ENCODE measurements at regions not wholly inside any gene's neighbourhood (a gene's known extent, or its start where the extent isn't known, plus 50 kb on each side); places are given as distances from the start of the nearest gene placed in this dataset.

GRCh38 chr4:14465507-14465906 lies 536.8 kb upstream of the CPEB2 start:
- Histone ChIP-seq H3K4me1 (ENCODE audit: control insufficient read depth, low read length) (no peaks in the 10 kb centered on the region), H3F3A (ENCODE audit: control insufficient read depth, insufficient read depth) (no peaks in the 10 kb centered on the region), H3K4me2 (ENCODE audit: low read length) (no peak overlapping the region), H3K9me3 (ENCODE audit: control insufficient read depth, insufficient read depth, low read length) (no peaks in the 10 kb centered on the region), H3K36me3 (ENCODE audit: control insufficient read depth, low read length) (no peaks in the 10 kb centered on the region), H3K9me2 (replicated peaks; ENCODE audit: control insufficient read depth, low read length) (no peaks in the 10 kb centered on the region), H3K27ac (ENCODE audit: low read depth, low read length) (no peak overlapping the region), H3K27me3 (ENCODE audit: control insufficient read depth, low read length) (no peaks in the 10 kb centered on the region), H3K79me2 (ENCODE audit: control insufficient read depth, low read length) (no peaks in the 10 kb centered on the region), H4K20me1 (ENCODE audit: control insufficient read depth, insufficient read depth, low read depth, low read length) (no peaks in the 10 kb centered on the region), H3K4me3 (ENCODE audit: low read length) (no peak overlapping the region)
- TF ChIP-seq EZH2phosphoT487 (IDR thresholded peaks at IDR 0.05; ENCODE audit: borderline replicate concordance, low read length) (no peak), CTCF (IDR thresholded peaks at IDR 0.05; ENCODE audit: low read depth, low read length, poor library complexity, severe bottlenecking) (no peak)

DNA sequence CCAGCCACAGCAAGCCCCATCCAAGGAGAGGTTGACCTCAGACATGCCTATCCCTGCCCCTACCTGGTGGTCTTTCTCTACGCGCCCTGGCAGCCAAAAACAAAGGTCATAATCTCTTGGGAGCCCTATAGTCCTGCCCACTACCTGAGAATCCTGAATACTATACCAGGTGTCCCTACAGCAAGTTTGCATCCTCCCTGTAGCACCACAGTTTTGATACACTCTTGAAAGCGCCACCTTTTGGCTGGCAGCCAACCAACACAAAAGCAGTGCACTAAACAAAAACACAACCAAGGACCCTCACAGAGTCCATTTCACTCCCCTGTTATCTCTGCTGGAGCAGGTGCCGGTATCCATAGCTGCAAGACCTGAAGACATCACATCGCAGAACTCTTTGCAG lies 523.8 kb upstream of the CPEB2 start:
- no peak overlapping the region for H3K4me2 ChIP-seq (ENCODE audit: low read length)
- TF ChIP-seq CTCF (IDR thresholded peaks at IDR 0.05; ENCODE audit: low read depth, low read length, poor library complexity, severe bottlenecking) = no peak
- no peak for TF ChIP-seq EZH2phosphoT487 (IDR thresholded peaks at IDR 0.05; ENCODE audit: borderline replicate concordance, low read length)

DNA sequence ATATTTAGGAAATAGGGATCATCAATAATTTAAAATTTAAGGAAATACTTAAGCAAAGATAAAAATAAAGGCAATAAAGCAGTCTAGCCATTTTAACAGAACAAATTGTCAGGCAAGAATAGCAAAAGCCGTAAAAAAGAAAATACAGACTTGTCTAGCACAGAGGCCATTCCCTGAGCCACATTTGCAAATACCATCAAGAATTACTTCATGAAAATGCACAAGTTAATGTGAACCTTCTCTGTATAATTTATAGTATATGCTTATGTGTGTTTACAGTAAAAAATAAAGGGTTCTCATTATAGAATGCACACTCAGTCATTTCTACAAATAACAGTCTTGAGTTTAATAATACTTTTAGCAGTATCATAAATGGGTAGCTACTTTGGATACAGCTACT lies 505.9 kb upstream of the CPEB2 start:
- no peak for TF ChIP-seq EZH2phosphoT487 (IDR thresholded peaks at IDR 0.05; ENCODE audit: borderline replicate concordance, low read length)
- TF ChIP-seq CTCF (IDR thresholded peaks at IDR 0.05; ENCODE audit: low read depth, low read length, poor library complexity, severe bottlenecking) = no peak
- H4K20me1 ChIP-seq (ENCODE audit: control insufficient read depth, insufficient read depth, low read depth, low read length) = no peaks in the 10 kb centered on the region
- no peak overlapping the region for H3K4me2 ChIP-seq (ENCODE audit: low read length)
- no peaks in the 10 kb centered on the region for H3F3A ChIP-seq (ENCODE audit: control insufficient read depth, insufficient read depth)
- H3K4me1 ChIP-seq (ENCODE audit: control insufficient read depth, low read length) = no peaks in the 10 kb centered on the region
- no peaks in the 10 kb centered on the region for H3K27me3 ChIP-seq (ENCODE audit: control insufficient read depth, low read length)
- no peaks in the 10 kb centered on the region for H3K79me2 ChIP-seq (ENCODE audit: control insufficient read depth, low read length)
- no peaks in the 10 kb centered on the region for H3K9me2 ChIP-seq (replicated peaks; ENCODE audit: control insufficient read depth, low read length)
- H3K36me3 ChIP-seq (ENCODE audit: control insufficient read depth, low read length) = no peaks in the 10 kb centered on the region
- no peaks in the 10 kb centered on the region for H3K9me3 ChIP-seq (ENCODE audit: control insufficient read depth, insufficient read depth, low read length)
- H3K4me3 ChIP-seq (ENCODE audit: low read length) = no peak overlapping the region
- no peak overlapping the region for H3K27ac ChIP-seq (ENCODE audit: low read depth, low read length)

More for the DNA sequence above, 523.8 kb upstream of the CPEB2 start:
- Histone ChIP-seq H3K4me1 (ENCODE audit: control insufficient read depth, low read length) (no peaks in the 10 kb centered on the region), H3F3A (ENCODE audit: control insufficient read depth, insufficient read depth) (no peaks in the 10 kb centered on the region), H3K4me3 (ENCODE audit: low read length) (no peak overlapping the region), H4K20me1 (ENCODE audit: control insufficient read depth, insufficient read depth, low read depth, low read length) (no peaks in the 10 kb centered on the region), H3K36me3 (ENCODE audit: control insufficient read depth, low read length) (no peaks in the 10 kb centered on the region), H3K9me3 (ENCODE audit: control insufficient read depth, insufficient read depth, low read length) (no peaks in the 10 kb centered on the region), H3K79me2 (ENCODE audit: control insufficient read depth, low read length) (no peaks in the 10 kb centered on the region), H3K27ac (ENCODE audit: low read depth, low read length) (no peak overlapping the region), H3K27me3 (ENCODE audit: control insufficient read depth, low read length) (no peaks in the 10 kb centered on the region), H3K9me2 (replicated peaks; ENCODE audit: control insufficient read depth, low read length) (no peaks in the 10 kb centered on the region)

- no peaks in the 10 kb centered on the region for H3F3A ChIP-seq (ENCODE audit: control insufficient read depth, insufficient read depth)
- no peaks in the 10 kb centered on the region for H3K36me3 ChIP-seq (ENCODE audit: control insufficient read depth, low read length)
- no peaks in the 10 kb centered on the region for H3K9me3 ChIP-seq (ENCODE audit: control insufficient read depth, insufficient read depth, low read length)
- no peak overlapping the region for H3K4me2 ChIP-seq (ENCODE audit: low read length)
- no peaks in the 10 kb centered on the region for H3K27me3 ChIP-seq (ENCODE audit: control insufficient read depth, low read length)
- H3K79me2 ChIP-seq (ENCODE audit: control insufficient read depth, low read length) = no peaks in the 10 kb centered on the region
- no peaks in the 10 kb centered on the region for H3K4me1 ChIP-seq (ENCODE audit: control insufficient read depth, low read length)
- H3K4me3 ChIP-seq (ENCODE audit: low read length) = no peak overlapping the region
- no peak overlapping the region for H3K27ac ChIP-seq (ENCODE audit: low read depth, low read length)
- H4K20me1 ChIP-seq (ENCODE audit: control insufficient read depth, insufficient read depth, low read depth, low read length) = no peaks in the 10 kb centered on the region
- TF ChIP-seq CTCF (IDR thresholded peaks at IDR 0.05; ENCODE audit: low read depth, low read length, poor library complexity, severe bottlenecking) (no peak), EZH2phosphoT487 (IDR thresholded peaks at IDR 0.05; ENCODE audit: borderline replicate concordance, low read length) (no peak)
- no peaks in the 10 kb centered on the region for H3K9me2 ChIP-seq (replicated peaks; ENCODE audit: control insufficient read depth, low read length)
These were observed 505.3 kb upstream of the CPEB2 start for GRCh38 chr4:14496969-14497368.

Measured in DOHH2 (cell line).